ENCODE measurements at regions not wholly inside any gene's neighbourhood (a gene's known extent, or its start where the extent isn't known, plus 50 kb on each side); places are given as distances from the start of the nearest gene placed in this dataset.
"Not testable (repeated sequence)": the region's sequence is repeated elsewhere in the genome, so short reads cannot be mapped to it uniquely, and the experiment has no call there.

DNA sequence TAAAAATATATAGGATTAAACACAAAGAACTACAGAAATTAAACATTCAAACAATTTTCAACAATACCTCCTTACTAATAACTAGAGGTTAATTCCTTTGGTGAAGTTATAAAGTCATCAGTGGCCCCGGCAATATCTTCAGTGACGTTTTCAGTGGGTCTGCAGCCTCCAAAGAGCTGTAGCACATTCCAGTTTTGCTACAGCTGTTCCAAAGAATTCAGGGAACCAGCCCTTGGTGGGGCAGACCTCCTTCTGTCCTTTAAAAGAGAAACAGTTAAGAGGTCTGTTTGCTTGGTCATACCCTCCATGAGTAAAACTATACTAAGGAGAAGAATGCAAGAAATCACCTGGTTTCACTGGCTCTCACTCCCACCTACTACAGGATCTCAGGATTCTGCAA is 99.2 kb upstream of the ZDHHC17 start:
- DNase-seq (ENCODE audit: low spot score), result no peak

DNA sequence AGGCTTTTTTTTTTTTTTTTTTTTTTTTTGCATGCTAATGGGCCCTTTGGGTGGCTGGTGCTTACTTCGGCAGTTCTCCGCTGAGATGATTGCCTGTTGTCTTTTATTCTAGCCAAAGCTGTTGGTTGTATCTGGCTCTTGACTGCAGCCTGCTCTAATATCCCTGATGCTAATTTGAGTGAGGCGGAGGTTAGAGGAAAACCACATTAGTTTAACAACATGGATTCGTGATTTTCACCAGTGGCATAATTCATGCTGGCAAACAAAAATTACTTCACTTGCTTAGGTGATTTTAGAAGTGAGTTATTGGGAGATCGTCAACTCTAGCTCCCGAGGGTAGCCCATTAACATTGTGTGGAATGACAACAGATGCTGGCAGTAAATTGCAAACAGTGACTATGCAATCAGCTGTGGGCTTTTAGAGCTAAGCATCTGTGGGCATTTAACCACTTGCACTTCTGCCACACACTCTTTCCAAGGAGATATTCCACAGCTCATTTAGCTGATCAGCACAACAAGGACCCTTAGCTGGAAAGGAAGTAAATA is 97.6 kb upstream of the ZDHHC17 start:
- no peak for DNase-seq (ENCODE audit: low spot score)

DNA sequence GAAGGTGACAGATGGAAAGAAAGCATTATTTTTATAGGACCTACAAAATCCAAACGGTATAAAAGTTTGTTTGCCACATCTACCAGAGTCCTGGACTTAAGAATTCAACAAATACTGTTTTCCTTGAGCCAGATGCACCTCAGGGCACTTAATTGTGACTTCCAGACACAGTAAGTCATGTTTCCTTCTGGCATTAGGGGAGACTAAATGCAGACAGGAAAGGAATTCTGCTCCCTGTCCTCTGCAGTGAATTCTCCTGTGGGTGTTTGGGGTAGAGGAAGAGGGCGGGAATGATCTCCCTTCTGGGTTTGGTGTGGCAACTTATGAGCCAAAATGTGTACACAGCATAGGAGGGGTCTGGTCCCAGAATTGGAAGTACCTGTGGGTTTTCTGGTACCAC is 93.9 kb upstream of the ZDHHC17 start:
- DNase-seq (ENCODE audit: low spot score), result no peak

DNA sequence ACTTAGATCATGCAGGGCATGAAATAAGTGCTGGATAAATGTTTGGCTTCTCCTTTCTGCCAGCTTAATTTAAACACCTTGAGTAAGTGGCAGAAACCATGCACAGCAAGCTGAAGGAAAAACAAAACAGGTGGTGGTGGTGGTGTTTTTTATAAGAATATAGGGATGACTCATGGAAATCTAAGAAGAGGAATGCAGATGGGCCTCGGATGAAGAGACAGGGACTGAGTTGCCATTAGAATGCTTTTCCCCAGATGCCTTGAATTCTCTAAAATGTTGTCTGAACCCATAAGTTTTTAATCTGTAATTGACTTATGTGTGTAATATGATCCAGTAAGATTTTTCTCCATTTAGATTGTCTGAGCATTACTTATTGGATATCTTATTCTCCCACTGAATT is 93.1 kb upstream of the ZDHHC17 start:
- no peak for DNase-seq (ENCODE audit: low spot score)

DNA sequence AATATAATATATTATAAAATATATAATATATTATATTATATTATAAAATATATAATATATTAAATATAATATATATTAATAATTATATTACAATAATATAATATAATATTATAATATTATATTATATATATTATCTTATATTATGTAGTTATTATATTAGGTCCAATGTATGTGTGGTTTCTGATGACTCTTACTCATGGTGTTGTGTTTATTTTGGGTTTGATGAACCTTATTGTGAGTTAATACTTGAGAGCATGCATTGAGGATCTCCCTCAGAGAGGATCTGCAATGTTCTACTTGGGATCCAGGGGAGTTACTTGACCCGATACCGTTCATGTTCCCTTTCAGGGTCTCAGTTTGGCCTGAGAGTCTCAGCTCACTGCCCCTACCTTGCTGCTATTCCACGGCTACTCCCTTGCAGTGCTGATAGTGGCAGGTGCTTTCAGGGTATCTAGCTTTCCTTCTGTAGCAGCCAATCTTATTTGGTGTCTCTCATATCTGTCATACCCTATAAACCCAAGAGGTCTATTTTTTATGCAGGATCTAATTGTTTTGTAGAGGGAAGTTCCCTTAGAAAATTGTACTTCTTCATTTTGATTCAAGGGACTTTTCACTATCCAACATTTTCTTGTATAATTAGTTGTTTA is 89.1 kb upstream of the ZDHHC17 start:
- DNase-seq (ENCODE audit: low spot score), result no peak

DNA sequence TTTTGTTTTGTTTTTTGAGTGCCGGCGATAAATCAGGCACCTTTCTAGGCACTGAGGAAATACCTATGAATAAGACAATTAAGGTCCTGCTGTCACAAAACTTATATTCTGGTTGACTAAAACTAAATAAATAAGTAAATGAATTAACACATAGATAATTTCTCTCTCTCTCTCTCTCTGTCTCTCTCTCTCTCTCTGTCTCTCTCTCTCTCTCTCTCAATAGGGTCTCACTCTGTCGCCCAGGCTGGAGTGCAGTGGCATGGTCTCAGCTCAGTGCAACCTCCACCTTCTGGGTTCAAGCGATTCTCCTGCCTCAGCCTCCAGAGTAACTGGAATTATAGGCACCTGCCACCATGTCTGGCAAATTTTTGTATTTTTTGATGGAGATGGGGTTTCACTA is 87.7 kb upstream of the ZDHHC17 start:
- DNase-seq (ENCODE audit: low spot score), result not testable (repeated sequence)

DNA sequence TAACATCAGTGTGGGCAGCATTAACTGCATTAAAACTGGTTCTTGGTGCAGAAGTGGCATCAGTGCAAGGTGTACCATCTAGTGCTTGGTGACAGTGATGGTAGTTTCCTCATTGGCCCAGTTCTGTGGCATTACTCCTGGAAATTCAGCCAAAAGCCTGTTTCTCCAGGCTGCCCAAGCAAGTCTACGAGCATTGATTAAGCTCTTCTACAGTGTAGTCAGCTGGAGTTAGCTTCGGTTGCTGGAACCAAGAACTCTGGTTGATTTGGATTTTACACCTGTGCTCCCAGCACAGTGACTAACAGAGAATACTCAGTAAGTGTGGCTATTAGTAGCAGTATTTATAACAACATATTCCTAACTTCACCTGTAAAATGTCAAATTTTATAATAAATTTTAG is 84.9 kb upstream of the ZDHHC17 start:
- DNase-seq (ENCODE audit: low spot score), result no peak

DNA sequence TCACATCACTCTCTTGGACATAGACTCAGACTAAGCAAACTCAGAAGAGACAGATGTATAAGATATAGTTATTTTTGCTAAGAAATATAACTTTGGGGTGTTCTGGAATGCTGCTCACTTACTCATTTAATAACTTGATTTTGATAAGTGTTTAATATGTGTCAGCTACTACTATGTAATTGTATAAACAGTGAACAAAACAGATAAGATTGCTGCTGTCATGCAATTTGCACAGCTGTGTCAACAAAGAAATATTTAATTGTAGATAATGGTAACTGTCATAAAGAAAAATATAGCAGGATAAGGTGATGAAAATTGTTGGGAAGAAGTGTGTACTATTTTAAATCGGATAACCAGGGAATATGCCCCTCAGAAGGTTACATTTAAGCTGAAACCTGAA is 84.1 kb upstream of the ZDHHC17 start:
- DNase-seq (ENCODE audit: low spot score), result no peak

DNA sequence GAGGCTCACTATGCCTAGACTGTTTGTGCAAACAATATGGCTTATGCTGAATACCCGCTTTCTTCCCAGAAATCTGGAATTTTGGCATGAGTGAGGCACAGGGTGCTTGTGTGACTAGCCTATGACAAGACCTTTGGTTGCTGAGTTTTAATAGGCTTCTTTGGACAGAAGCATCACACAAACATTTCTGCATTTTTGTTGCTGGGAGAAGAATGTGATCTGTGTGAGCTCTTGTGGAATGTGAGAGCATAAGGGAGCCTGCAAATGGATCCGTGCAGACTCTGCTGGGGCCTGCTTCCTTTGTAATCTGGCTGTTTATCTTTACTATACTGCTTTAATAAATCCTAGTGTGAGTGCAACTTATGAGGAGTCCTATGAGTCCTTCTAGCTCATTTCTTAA is 83.0 kb upstream of the ZDHHC17 start:
- DNase-seq (ENCODE audit: low spot score), result no peak

DNA sequence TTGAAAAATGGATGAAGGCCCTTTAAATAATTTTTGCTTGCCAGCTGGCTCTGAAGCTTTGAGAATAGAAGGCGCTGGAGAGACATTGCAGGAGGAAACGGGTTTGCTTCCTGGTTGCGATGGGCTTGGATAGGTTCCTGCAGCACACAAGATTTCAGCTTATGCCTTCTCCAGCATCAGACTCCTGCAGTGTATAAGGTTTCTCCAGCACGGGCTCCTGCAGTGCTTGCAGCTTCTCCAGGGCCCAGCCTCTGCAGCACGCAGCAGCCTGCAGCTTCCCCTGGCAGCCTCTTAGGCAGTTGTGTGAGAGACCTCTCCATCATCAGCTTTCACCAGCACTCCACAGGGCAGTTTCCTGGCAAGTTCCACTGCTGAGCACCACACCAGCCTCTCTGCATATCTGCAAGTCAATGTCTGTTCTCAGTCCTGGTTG is 78.7 kb upstream of the ZDHHC17 start:
- peak; percentile 29 for DNase-seq (ENCODE audit: low spot score)

DNA sequence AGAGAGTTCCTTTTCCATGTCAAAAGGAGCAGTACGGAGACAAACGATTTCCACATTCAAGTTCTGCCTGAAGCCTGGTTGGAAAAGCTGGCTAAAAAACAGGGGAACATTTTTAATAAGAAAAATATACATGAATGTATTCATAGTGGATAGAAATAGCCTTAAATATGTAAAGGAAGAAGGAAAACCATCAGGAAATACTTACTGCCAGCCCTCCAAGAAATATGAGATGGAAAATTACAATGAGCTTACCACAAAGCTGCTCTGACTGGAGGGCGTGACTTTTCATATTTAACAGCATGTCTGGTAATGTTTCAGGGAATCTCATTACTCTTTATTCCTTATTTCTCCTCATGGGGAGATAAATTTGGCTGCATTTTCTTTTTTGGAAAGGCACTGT is 75.9 kb upstream of the ZDHHC17 start:
- no peak for DNase-seq (ENCODE audit: low spot score)

DNA sequence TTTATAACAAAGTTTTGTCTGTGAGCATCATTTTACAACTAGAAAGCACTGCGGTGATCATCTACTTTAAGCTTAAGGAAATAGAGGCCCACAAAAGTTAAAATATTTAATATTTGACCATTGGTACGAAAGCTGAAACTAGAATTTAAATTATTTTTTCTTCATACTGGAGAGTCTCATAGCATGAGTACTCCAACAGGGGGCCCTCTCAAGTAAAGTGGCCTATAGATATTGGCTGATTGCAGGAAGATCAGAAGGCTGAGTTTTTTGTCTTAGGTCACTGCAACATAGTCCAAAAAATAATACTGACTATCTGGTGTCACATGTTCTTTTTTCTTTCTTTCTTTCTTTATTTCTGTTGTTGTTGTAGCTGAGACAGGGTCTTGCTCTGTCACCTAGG is 75.3 kb upstream of the ZDHHC17 start:
- no peak for DNase-seq (ENCODE audit: low spot score)

DNA sequence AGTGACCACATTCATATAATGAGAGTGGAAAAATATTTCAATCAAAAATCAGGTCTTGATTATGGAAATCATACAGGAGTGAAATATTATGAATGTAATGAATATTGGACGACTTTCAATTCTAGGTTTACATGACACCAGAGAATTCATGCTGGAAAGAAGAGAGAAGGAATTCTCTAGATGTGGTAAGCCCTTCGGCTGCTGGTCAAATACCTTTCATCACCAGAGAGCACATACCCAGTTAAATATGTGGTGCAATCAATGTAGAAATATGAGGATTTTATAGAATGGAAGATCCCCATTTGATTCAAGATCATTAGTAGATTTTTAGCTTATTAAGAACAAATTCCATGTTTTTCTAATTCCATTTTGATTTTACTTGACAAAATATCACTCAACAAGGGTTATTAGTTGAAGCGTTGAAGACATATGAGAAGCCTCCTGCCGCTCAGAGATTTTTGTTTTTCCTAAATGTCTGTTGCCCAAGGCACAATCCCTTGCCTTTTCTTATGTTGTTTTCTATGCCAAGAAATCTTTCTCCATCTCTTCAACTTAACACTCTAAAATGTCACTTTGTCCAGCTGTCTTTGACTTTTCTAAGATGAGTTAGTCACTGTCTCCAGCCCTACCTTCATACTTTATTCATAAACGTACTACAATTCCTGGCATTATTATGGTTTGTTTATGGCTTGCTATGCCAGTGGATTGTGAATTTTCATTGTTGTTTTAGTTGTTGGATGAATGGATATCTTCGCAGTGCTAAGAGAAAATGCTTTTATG is 72.8 kb upstream of the ZDHHC17 start:
- DNase-seq (ENCODE audit: low spot score), result no peak

DNA sequence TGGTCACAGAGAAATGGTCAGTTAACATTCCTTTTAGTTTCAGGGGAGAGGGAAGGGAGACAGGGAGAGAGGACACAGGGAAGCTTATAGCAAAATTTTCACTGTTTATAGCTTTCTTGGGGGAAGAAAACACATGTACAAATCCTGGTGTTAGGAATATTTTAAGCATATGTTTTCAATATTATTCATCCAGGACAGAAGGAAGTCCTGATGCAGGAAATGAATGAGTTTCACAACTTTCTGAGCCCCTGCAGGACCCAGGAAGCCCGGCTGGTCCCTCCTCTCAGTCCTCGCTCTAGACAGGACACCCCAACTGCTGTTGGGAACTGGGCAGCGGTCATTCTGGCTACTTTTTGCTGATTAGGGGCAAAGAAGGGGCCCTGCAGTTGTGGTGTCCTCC is 71.1 kb upstream of the ZDHHC17 start:
- no peak for DNase-seq (ENCODE audit: low spot score)

DNA sequence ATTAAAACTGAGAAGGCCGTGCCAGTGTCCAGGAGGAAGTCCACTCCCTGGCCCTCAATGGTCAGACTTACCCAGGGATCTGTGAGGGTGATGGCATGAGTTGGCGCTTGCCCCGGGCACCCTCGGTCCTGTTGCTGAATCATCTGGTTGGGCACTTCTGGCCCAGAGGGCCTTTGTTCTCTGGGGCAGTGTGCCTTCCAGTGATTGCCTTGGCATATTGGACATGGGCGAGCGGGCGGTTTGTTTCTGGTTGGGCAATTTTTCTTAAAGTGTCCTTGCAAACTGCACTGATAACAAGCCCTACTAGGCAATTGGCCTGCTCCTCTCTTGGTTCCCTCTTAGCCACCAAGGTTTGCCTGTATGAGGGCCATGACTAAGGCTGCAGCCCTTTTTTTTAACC is 69.5 kb upstream of the ZDHHC17 start:
- no peak for DNase-seq (ENCODE audit: low spot score)

DNA sequence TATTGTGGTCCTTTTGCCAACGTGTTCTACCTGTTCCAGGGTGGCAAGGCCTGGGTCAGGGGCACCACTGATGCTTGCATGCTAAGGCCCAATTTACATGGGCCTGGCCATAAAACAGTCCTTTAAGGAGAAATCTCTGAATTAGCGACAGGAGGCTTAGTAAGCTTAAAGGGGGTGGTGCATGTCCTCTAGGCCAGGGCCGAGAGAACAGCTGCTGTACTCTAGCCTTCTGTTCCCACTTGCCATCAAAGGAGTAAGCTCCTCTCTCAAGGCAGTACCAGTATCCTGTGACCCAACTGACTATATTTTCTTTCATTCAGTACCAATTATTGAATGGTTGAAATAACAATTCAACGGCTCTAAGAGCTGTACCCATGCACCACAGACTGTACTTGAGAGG is 67.7 kb upstream of the ZDHHC17 start:
- DNase-seq (ENCODE audit: low spot score), result no peak

DNA sequence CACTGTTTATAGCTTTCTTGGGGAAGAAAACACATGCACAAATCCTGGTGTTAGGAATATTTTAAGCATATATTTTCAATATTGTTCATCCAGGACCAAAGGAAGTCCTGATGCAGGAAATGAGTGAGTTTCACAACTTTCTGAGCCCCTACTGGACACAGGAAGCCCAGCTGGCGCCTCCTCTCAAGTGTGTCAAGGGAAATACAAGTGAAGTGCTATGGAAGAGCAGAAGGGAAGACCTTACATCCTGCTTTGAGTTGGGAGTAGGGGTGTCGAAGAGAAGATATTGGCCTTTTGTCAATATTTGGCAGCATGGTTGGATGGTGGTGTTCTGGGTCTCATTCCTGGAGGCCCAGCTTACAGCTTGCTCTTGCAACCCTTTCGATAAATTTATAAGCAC is 66.1 kb upstream of the ZDHHC17 start:
- no peak for DNase-seq (ENCODE audit: low spot score)

DNA sequence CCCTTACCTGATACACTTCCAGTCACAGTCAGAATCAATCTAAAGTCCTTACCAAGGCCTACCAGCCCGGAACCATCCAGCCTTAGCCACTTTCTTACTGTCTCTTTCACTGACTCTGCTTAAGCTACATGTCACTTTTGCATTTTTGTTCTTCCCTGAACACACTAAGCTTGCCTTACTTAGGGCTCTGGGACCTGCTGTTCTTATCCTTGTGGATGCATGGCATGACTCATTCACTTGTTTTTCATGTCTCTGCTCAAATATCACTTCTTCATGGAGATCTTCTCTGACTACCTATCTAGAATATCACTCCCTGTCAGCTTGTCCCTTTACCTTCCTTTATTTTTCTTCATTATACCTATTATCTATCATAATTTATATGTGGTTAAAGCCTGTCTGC is 65.6 kb upstream of the ZDHHC17 start:
- no peak for DNase-seq (ENCODE audit: low spot score)

DNA sequence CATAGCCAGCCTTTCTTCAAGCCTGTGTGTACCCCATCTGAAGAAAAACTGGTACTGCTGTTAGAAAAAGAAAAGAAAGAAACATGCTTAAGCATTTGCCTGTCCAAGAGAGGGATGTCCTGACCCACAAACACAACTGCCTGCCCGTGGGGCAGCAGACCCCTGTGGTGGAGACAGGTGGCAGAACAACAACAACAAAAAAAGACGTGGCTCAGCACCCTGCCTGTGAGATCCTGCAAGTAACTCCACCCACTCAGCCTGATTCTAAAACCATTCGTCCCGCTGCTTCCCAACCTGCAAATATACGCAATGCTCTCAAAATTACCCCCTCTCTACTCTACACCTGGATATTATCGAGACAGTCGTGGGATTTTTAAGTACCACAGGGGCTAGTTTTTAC is 64.9 kb upstream of the ZDHHC17 start:
- DNase-seq (ENCODE audit: low spot score), result no peak

DNA sequence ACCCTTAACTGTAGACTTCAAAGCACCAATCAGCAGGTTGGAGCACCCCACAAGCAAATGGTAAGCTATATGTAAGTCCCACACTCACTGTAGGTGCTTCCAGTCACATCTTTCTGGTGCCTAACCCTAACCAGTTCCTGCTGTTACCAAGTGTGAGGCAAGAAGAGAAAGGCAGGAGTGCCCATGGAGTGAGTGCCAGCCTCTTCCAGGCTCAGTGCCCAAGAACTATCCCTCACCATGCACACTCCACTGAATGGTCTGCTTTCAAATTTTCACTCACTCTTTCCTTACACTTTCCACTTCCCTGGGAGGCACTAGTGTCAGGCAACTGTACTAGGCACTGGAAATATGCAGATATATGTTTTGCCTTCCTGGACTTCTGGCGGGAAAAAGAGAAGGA is 62.2 kb upstream of the ZDHHC17 start:
- no peak for DNase-seq (ENCODE audit: low spot score)

DNA sequence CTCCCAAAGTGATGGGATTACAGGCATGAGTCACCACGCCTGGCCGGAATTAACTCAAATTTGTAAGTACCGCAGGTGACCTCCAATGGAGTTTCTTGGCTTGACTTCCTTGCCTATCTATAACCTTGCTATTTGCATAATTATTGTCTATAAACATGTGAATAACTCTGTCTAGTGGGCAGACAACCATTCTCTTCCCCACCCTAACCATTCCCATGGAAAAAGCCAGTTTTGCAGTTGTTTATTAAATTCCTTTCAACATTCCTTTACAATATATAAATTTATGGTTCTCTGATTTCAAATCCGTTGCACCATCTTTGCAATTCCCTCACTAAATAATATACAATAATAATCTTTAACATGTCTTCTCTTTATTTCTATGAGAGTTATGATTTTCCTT is 61.0 kb upstream of the ZDHHC17 start:
- DNase-seq (ENCODE audit: low spot score), result no peak

DNA sequence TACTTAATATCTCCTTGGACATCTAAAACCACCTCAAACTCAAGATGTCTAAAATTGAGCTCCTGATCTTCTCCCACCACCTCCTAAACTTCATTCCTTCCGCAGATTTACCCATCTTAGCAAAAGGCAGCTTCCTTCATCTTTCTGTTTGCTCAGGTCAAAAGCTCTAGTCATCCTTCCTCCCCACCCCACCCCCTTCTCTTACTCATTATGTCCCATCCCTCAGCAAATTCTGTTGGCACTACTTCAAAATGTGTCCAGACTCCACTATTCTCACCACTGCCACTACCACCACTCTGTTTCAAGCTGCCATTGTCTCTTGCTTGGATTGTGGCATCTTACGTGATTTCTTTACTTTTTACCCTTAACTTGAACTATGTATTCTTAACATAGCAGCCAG is 59.2 kb upstream of the ZDHHC17 start:
- DNase-seq (ENCODE audit: low spot score), result no peak

DNA sequence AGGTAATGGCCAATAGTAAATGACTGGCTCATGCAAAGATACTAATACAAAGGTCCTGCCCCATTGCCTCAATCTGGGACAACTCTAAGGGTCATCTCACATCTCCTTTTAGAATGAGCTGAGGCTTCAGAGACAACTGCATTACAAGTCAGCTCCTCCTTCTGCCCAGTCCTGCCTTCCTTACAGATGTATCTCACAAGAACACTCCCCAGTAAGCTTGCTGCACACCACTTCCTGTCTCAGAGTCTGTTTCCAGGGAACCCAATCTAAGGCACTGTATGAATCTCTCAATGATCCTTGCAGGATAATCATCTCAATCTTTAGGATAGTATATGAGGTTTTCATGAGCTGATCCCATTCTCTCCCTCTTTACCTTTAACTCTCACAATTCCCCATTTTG is 57.8 kb upstream of the ZDHHC17 start:
- no peak for DNase-seq (ENCODE audit: low spot score)

DNA sequence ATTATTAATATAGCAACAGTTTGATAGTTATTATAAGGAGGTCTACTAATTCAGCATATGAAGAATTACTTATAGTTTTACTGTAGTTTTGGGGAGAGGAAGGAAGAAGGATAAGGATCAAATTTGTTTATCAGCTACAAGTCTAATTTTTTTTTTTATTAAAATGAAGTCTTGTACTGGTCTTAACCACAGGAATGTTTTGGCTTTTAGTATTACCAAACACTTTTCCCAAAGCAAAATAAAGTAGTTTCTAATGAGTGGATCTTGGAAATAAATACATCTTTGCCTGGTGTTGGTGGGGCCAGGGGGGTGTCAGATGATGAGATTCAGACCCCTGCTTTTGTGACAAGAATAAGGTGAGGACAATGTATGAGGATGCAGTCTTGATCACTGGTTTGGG is 57.2 kb upstream of the ZDHHC17 start:
- no peak for DNase-seq (ENCODE audit: low spot score)

Measured in mucosa of gallbladder (tissue), 1 donor.